H9 (cell line): ENCODE measurements at regions not wholly inside any gene's neighbourhood (a gene's known extent, or its start where the extent isn't known, plus 50 kb on each side); places are given as distances from the start of the nearest gene placed in this dataset.

Source experiments
- DNase-seq: peaks from one replicate; pipeline ENCODE4 v3.0.0-alpha.2; 2017
- H2AFZ ChIP-seq: one replicate; pipeline ENCODE4 v1.6.1; 2013; ENCODE audit warnings: mild to moderate bottlenecking, low read length, control low read depth, moderate library complexity
- H2AK5ac ChIP-seq: 2 replicates; pipeline ENCODE4 v1.6.1; 2013; ENCODE audit warnings: low read length, control low read depth, mixed read lengths; ENCODE audit not compliant: insufficient read length
- H2BK120ac ChIP-seq: one replicate; pipeline ENCODE4 v1.6.1; 2013; ENCODE audit warnings: low read depth, mild to moderate bottlenecking, low read length, control low read depth, inconsistent platforms; ENCODE audit not compliant: poor library complexity, severe bottlenecking
- H2BK12ac ChIP-seq: 2 replicates; pipeline ENCODE4 v1.6.1; 2013; ENCODE audit warnings: low read length, control low read depth, mixed read lengths, low read depth; ENCODE audit not compliant: insufficient read length
- H2BK15ac ChIP-seq: 2 replicates; pipeline ENCODE4 v1.6.1; 2013; ENCODE audit warnings: low read depth, low read length, control low read depth
- H2BK20ac ChIP-seq: one replicate; pipeline ENCODE4 v1.6.1; 2013; ENCODE audit warnings: low read depth, mild to moderate bottlenecking, low read length, control low read depth, inconsistent platforms; ENCODE audit not compliant: poor library complexity, severe bottlenecking
- H2BK5ac ChIP-seq: 2 replicates; pipeline ENCODE4 v1.6.1; 2013; ENCODE audit warnings: low read length, control low read depth, mixed read lengths; ENCODE audit not compliant: insufficient read length
- H3K14ac ChIP-seq: 2 replicates; pipeline ENCODE4 v1.6.1; 2013; ENCODE audit warnings: low read length, control low read depth; ENCODE audit not compliant: insufficient read depth
- H3K18ac ChIP-seq: 2 replicates; pipeline ENCODE4 v1.6.1; 2013; ENCODE audit warnings: low read depth, mild to moderate bottlenecking, mixed read lengths, low read length, control low read depth; ENCODE audit not compliant: insufficient read length
- H3K23ac ChIP-seq: 2 replicates; pipeline ENCODE4 v1.6.1; 2013; ENCODE audit warnings: low read length, control low read depth, mixed read lengths, low read depth; ENCODE audit not compliant: insufficient read length
- H3K23me2 ChIP-seq: 2 replicates; pipeline ENCODE4 v1.6.1; 2013; ENCODE audit warnings: low read depth, mild to moderate bottlenecking, mixed read lengths, low read length, control low read depth; ENCODE audit not compliant: insufficient read length, poor library complexity, severe bottlenecking
- H3K27ac ChIP-seq: 2 replicates; pipeline ENCODE4 v1.5.1; 2013; ENCODE audit warnings: low read length, control low read depth, mixed read lengths, low read depth; ENCODE audit not compliant: insufficient read length
- H3K27me3 ChIP-seq: 2 replicates; pipeline ENCODE4 v1.6.1; 2013; ENCODE audit warnings: low read length, control low read depth, inconsistent platforms; ENCODE audit not compliant: insufficient read depth
- H3K4ac ChIP-seq: 2 replicates; pipeline ENCODE4 v1.6.1; 2013; ENCODE audit warnings: low read depth, mild to moderate bottlenecking, control low read depth, inconsistent platforms, low read length, moderate library complexity
- H3K4me1 ChIP-seq: 2 replicates; pipeline ENCODE4 v1.6.1; 2013; ENCODE audit warnings: low read length, control low read depth, inconsistent platforms; ENCODE audit not compliant: insufficient read depth
- H3K4me2 ChIP-seq: 2 replicates; pipeline ENCODE4 v1.6.1; 2013; ENCODE audit warnings: low read length, control low read depth, mixed read lengths; ENCODE audit not compliant: insufficient read length, insufficient read depth
- H3K56ac ChIP-seq: 2 replicates; pipeline ENCODE4 v1.6.1; 2013; ENCODE audit warnings: low read depth, mild to moderate bottlenecking, mixed read lengths, low read length, control low read depth; ENCODE audit not compliant: insufficient read length
- H3K79me1 ChIP-seq: 2 replicates; pipeline ENCODE4 v1.6.1; 2013; ENCODE audit warnings: low read depth, mild to moderate bottlenecking, moderate library complexity, low read length, control low read depth, inconsistent platforms; ENCODE audit not compliant: insufficient read depth, poor library complexity, severe bottlenecking
- H3K79me2 ChIP-seq: 2 replicates; pipeline ENCODE4 v1.6.1; 2013; ENCODE audit warnings: low read length, control low read depth, inconsistent platforms; ENCODE audit not compliant: insufficient read depth
- H3K9ac ChIP-seq: 2 replicates; pipeline ENCODE4 v1.6.1; 2013; ENCODE audit warnings: low read length, control low read depth, mixed read lengths; ENCODE audit not compliant: insufficient read length; ENCODE audit errors: extremely low read depth
- H3K9me3 ChIP-seq: one replicate; pipeline ENCODE4 v1.6.1; 2013; ENCODE audit warnings: low read depth, low read length, inconsistent platforms; ENCODE audit not compliant: control insufficient read depth
- H3T11ph ChIP-seq: one replicate; pipeline ENCODE4 v1.6.1; 2013; ENCODE audit warnings: mild to moderate bottlenecking, low read length, control low read depth, inconsistent platforms
- H4K20me1 ChIP-seq: one replicate; pipeline ENCODE4 v1.6.1; 2013; ENCODE audit not compliant: control insufficient read depth, insufficient read length, insufficient read depth
- H4K5ac ChIP-seq: 2 replicates; pipeline ENCODE4 v1.6.1; 2013; ENCODE audit warnings: low read depth, mild to moderate bottlenecking, mixed read lengths, low read length, control low read depth; ENCODE audit not compliant: insufficient read length
- H4K8ac ChIP-seq: replicated peaks from 2 replicates; pipeline ENCODE4 v1.6.1; 2013; ENCODE audit warnings: low read length, control low read depth, mixed read lengths, low read depth; ENCODE audit not compliant: insufficient read length
- H4K91ac ChIP-seq: 2 replicates; pipeline ENCODE4 v1.6.1; 2013; ENCODE audit warnings: low read depth, mild to moderate bottlenecking, moderate library complexity, mixed read lengths, low read length, control low read depth; ENCODE audit not compliant: insufficient read length
- H3K27ac Mint-ChIP-seq, 3 experiments: 2 replicates in 2 of 3; 3 replicates in 1 of 3; pipeline ENCODE4 v1.8.0; 2020 to 2021; ENCODE audit warnings: mixed read lengths in 3 of 3, mild to moderate bottlenecking in 1 of 3, moderate library complexity in 1 of 3
- H3K27me3 Mint-ChIP-seq: 2 replicates; pipeline ENCODE4 v1.8.0; 2021; ENCODE audit warnings: low read depth, mild to moderate bottlenecking, moderate library complexity, mixed read lengths
- H3K36me3 Mint-ChIP-seq, 3 experiments: 2 replicates in 2 of 3; 3 replicates in 1 of 3; pipeline ENCODE4 v1.8.0; 2020 to 2021; ENCODE audit warnings: low read depth in 3 of 3, mixed read lengths in 3 of 3; ENCODE audit not compliant: insufficient read depth in 1 of 3
- H3K4me1 Mint-ChIP-seq, 2 experiments: 2 replicates each; pipeline ENCODE4 v1.8.0; 2020; ENCODE audit warnings: mixed read lengths in 2 of 2
- H3K4me3 Mint-ChIP-seq, 2 experiments: 2 replicates in 1 of 2; 3 replicates in 1 of 2; pipeline ENCODE4 v1.8.0; 2020 to 2021; ENCODE audit warnings: mild to moderate bottlenecking in 2 of 2, mixed read lengths in 2 of 2, moderate library complexity in 1 of 2
- H3K9me3 Mint-ChIP-seq, 2 experiments: 2 replicates in 1 of 2; 3 replicates in 1 of 2; pipeline ENCODE4 v1.8.0; 2020; ENCODE audit warnings: mild to moderate bottlenecking in 2 of 2, mixed read lengths in 2 of 2, moderate library complexity in 1 of 2
- CTCF ChIP-seq: fragments of 200-600 bp; sonication (generic); conservative IDR thresholded peaks from 3 replicates; pipeline ENCODE4 v1.8.0; 2021; ENCODE audit warnings: antibody characterized with exemption, mild to moderate bottlenecking
- WGBS: extraction: QIAGEN DNeasy Blood & Tissue Kit; methylation state at CpG from one replicate; pipeline ENCODE4 v1.1.7; 2013; ENCODE audit warnings: missing lambda C conversion rate, low lambda C conversion rate, mixed read lengths; ENCODE audit not compliant: insufficient read length; ENCODE audit errors: extremely low coverage; 5-methylcytosine and 5-hydroxymethylcytosine counted together

- peaks cover 0 to 6% of the 10 kb centered on the region in 2 experiments; a peak in 1 of 4 replicates for H3K4me1 Mint-ChIP-seq
These were observed 875.8 kb downstream of the BRD1 start for GRCh38 chr22:48951836-48952235.

More at GRCh38 chr22:48951836-48952235, 875.8 kb downstream of the BRD1 start:
- H3K18ac ChIP-seq = no peak overlapping the region
- no peaks in the 10 kb centered on the region for H3K4me1 ChIP-seq
- H3K23ac ChIP-seq = no peak overlapping the region
- H3K9ac ChIP-seq = no peak overlapping the region
- no peaks in the 10 kb centered on the region for H3K36me3 Mint-ChIP-seq
- no peak overlapping the region for H3K14ac ChIP-seq
- H3K79me1 ChIP-seq = no peaks in the 10 kb centered on the region
- no peaks in the 10 kb centered on the region; a peak in 3 of 5 replicates for H3K9me3 Mint-ChIP-seq
- no peak overlapping the region for H4K5ac ChIP-seq
- H2AK5ac ChIP-seq = no peak overlapping the region
- H3K56ac ChIP-seq = no peak overlapping the region
- no peak overlapping the region for H2BK20ac ChIP-seq
- H3K79me2 ChIP-seq = no peaks in the 10 kb centered on the region
- H4K20me1 ChIP-seq = no peaks in the 10 kb centered on the region
- no peak for TF ChIP-seq CTCF
- DNase-seq = peak; percentile 5
- no peak overlapping the region for H2BK15ac ChIP-seq
- no peak overlapping the region for H2BK12ac ChIP-seq
- H4K8ac ChIP-seq = no peak overlapping the region
- no peak overlapping the region for H3K27ac ChIP-seq
- H3K27me3 ChIP-seq = no peaks in the 10 kb centered on the region
- no peak overlapping the region for H3K4me3 Mint-ChIP-seq
- H3K23me2 ChIP-seq = no peaks in the 10 kb centered on the region
- H3K27ac Mint-ChIP-seq = no peak overlapping the region; a peak in 1 of 7 replicates
- no peak overlapping the region for H3T11ph ChIP-seq
- H2BK5ac ChIP-seq = no peak overlapping the region
- H3K4ac ChIP-seq = no peak overlapping the region
- no peak overlapping the region for H2BK120ac ChIP-seq
- H4K91ac ChIP-seq = no peak overlapping the region
- H3K4me2 ChIP-seq = no peak overlapping the region
- H2AFZ ChIP-seq = no peak overlapping the region
- WGBS = no CpG with 5 or more reads among the region's 6 CpGs
- H3K27me3 Mint-ChIP-seq = peaks cover 36% of the 10 kb centered on the region
- no peaks in the 10 kb centered on the region for H3K9me3 ChIP-seq
